Stimulated activated CD4-positive, alpha-beta T cell treated with anti-CD3 and anti-CD28 coated beads, Interleukin-15, amount 100 ng/mL, for 48 hours (primary cell): ENCODE measurements at regions not wholly inside any gene's neighbourhood (a gene's known extent, or its start where the extent isn't known, plus 50 kb on each side); places are given as distances from the start of the nearest gene placed in this dataset.

ENCODE experiments used
- DNase-seq, 2 donors: peaks; one replicate each; pipeline ENCODE4 v3.0.0-alpha.2; 2020; ENCODE audit warnings: low read depth in 2 of 2

GRCh38 chr3:5069627-5070026 is 52.5 kb upstream of the ARL8B start:
- no peak for DNase-seq

DNA sequence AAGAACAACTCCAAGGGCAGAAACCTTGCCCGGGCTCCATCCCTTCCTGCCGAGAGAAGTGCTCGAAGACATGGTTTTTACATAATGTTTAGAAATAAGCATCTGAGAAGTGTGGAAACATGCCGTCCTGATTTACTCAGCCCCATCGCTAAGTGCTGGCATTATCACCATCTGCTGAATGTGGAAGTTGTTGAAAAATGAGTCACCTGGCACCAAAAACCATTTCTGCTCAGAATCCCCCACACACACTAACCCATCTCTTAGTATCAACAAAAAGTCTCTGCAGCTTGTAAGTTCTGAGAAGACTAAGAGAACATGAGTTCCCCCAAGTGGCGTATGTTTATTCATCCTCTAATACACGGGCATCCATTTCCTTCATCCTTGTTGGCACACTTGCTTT is 51.0 kb upstream of the ARL8B start:
- no peak for DNase-seq

- DNase-seq = no peak
Observed at GRCh38 chr3:5072100-5072816, 49.8 kb upstream of the ARL8B start.
